SH-SY5Y (cell line): ENCODE measurements at regions not wholly inside any gene's neighbourhood (a gene's known extent, or its start where the extent isn't known, plus 50 kb on each side); places are given as distances from the start of the nearest gene placed in this dataset.
A peak's percentile ranks its signal among the peaks of the same experiment; 100 is the strongest.
"Not testable (repeated sequence)": the region's sequence is repeated elsewhere in the genome, so short reads cannot be mapped to it uniquely, and the experiment has no call there.

Experiments
- GATA2 ChIP-seq: IDR thresholded peaks from 2 replicates; pipeline ENCODE4 v1.6.1; 2011; ENCODE audit warnings: mild to moderate bottlenecking, low read depth, low read length
- GATA3 ChIP-seq: IDR thresholded peaks from 2 replicates; pipeline ENCODE4 v1.6.1; 2011; ENCODE audit warnings: low read depth, mild to moderate bottlenecking, low read length, moderate library complexity

GRCh38 chr1:102789951-102790350, 318.4 kb downstream of the COL11A1 start:
- 0 out of 2 replicates have a peak, but pooled peaks have one; percentile 5 for TF ChIP-seq GATA2
- not testable (repeated sequence) for TF ChIP-seq GATA3
